VCaP (cell line): ENCODE measurements at regions not wholly inside any gene's neighbourhood (a gene's known extent, or its start where the extent isn't known, plus 50 kb on each side); places are given as distances from the start of the nearest gene placed in this dataset.
"Not testable (repeated sequence)": the region's sequence is repeated elsewhere in the genome, so short reads cannot be mapped to it uniquely, and the experiment has no call there.

Experiments
- H3K27ac ChIP-seq: fragments of 450-650 bp; 2 replicates; pipeline ENCODE4 v1.5.1; 2017
- CTCF ChIP-seq: fragments of 450-650 bp; conservative IDR thresholded peaks from 2 replicates; pipeline ENCODE4 v1.5.1; 2017; ENCODE audit warnings: mild to moderate bottlenecking, moderate library complexity

GRCh38 chr22:22122348-22123117 is 122.1 kb upstream of the VPREB1 start:
- no peak overlapping the region for H3K27ac ChIP-seq
- no peak for TF ChIP-seq CTCF

- TF ChIP-seq CTCF: no peak
- no peak overlapping the region for H3K27ac ChIP-seq
These were observed 123.1 kb upstream of the VPREB1 start for GRCh38 chr22:22121445-22121844.

GRCh38 chr22:22120160-22120559 is 124.4 kb upstream of the VPREB1 start:
- H3K27ac ChIP-seq: no peak overlapping the region
- no peak for TF ChIP-seq CTCF

GRCh38 chr22:22118987-22119386 is 125.6 kb upstream of the VPREB1 start:
- TF ChIP-seq CTCF: no peak
- H3K27ac ChIP-seq: no peak overlapping the region

GRCh38 chr22:22117864-22118544 is 126.6 kb upstream of the VPREB1 start:
- H3K27ac ChIP-seq: not testable (repeated sequence)

GRCh38 chr22:22116997-22117770 is 127.4 kb upstream of the VPREB1 start:
- not testable (repeated sequence) for H3K27ac ChIP-seq

GRCh38 chr22:22113701-22114100 is 130.9 kb upstream of the VPREB1 start:
- no peak for TF ChIP-seq CTCF
- no peak overlapping the region for H3K27ac ChIP-seq

GRCh38 chr22:22112533-22113294 is 130.1 kb upstream of the TOP3B start:
- TF ChIP-seq CTCF: no peak
- no peak overlapping the region for H3K27ac ChIP-seq
